Heart left ventricle (tissue), 16 donors: ENCODE measurements at regions not wholly inside any gene's neighbourhood (a gene's known extent, or its start where the extent isn't known, plus 50 kb on each side); places are given as distances from the start of the nearest gene placed in this dataset.

Experiments
- ATAC-seq, 4 donors: fragments of 200-7000 bp; cut with Tn5 transposase; one replicate each; pipeline ENCODE4 v1.9.1; 2020 to 2022; ENCODE audit warnings: moderate library complexity in 4 of 4, mild to moderate bottlenecking in 3 of 4, moderate number of reproducible peaks in 1 of 4
- DNase-seq, 5 donors: peaks; one replicate each; pipeline ENCODE4 v3.0.0-alpha.2; 2020
- H3K27ac ChIP-seq, 12 donors: fragments of 200-600 bp; sonication (generic) in 4 of 12; one replicate each; pipeline versions ENCODE4 v1.5.0 to v1.8.0; 2016 to 2022; ENCODE audit warnings: mild to moderate bottlenecking in 2 of 12
- H3K27me3 ChIP-seq, 9 donors: fragments of 200-600 bp; sonication (generic) in 2 of 9; one replicate each; pipeline versions ENCODE4 v1.5.1 to v1.8.0; 2016 to 2022; ENCODE audit warnings: mild to moderate bottlenecking in 3 of 9
- H3K36me3 ChIP-seq, 9 donors: fragments of 200-600 bp; sonication (generic) in 2 of 9; one replicate each; pipeline versions ENCODE4 v1.5.0 to v1.8.0; 2018 to 2022; ENCODE audit warnings: mild to moderate bottlenecking in 2 of 9
- H3K4me1 ChIP-seq, 12 donors: fragments of 200-600 bp; sonication (generic) in 4 of 12; one replicate each; pipeline versions ENCODE4 v1.5.0 to v1.8.0; 2016 to 2022; ENCODE audit warnings: mild to moderate bottlenecking in 3 of 12
- H3K4me3 ChIP-seq, 12 donors: fragments of 200-600 bp; sonication (generic) in 4 of 12; one replicate each; pipeline versions ENCODE4 v1.5.0 to v1.8.0; 2017 to 2022; ENCODE audit warnings: mild to moderate bottlenecking in 9 of 12, moderate library complexity in 4 of 12
- H3K9me3 ChIP-seq, 12 donors: fragments of 200-600 bp; sonication (generic) in 4 of 12; one replicate each; pipeline versions ENCODE4 v1.5.0 to v1.8.0; 2016 to 2022; ENCODE audit warnings: mild to moderate bottlenecking in 1 of 12
- POLR2A ChIP-seq, 2 donors: fragments of 450-650 bp; IDR thresholded peaks; one replicate each; pipeline ENCODE4 v1.6.1; 2017; ENCODE audit warnings: antibody characterized with exemption in 2 of 2, mild to moderate bottlenecking in 2 of 2, moderate library complexity in 2 of 2
- WGBS, 4 donors: extraction: QIAGEN DNeasy Blood & Tissue Kit in 2 of 4; methylation state at CpG; one replicate each; pipeline versions ENCODE4 v1.1.5 to v1.1.7; 2013 to 2018; 5-methylcytosine and 5-hydroxymethylcytosine counted together
- intact Hi-C, 10 donors: fragments of 100-400 bp; cut with DNase I; formaldehyde crosslinking; loops; one replicate each; pipeline versions ENCODE4 v1.11.1 to v1.14.2; 2022
- TF ChIP-seq, protein P1 (sequence below), 12 donors: fragments of 200-600 bp; sonication (generic) in 4 of 12; IDR thresholded peaks; one replicate each; pipeline versions ENCODE4 v1.5.0 to v1.8.0; 2018 to 2022; ENCODE audit warnings: antibody characterized with exemption in 12 of 12, mild to moderate bottlenecking in 5 of 12
- donor health status: ischemic (EF 13 %, LVEDD 7.1; RV severe dilation, severe dysfunction).
- donor health status: healthy with polysubstance abuse.
- donor health status: DM: no; HTN: yes; CAD: no.
- donor health status: DM: no; HTN: no; CAD: no.
- donor health status: ischemic (EF 25% LVEDD 6.9; RV normal size, moderate dysfunction).
- donor health status: ischemic (EF 25% LVEDD 5.7; RV mildly dilated, moderate dysfunction).
- donor health status: healthy.
- donor health status: DM: yes; HTN: yes; CAD: no.
- donor health status: ischemic (EF 35%, LVEDD 5.7; RV mildly dilated, moderate dysfunction).
- donor health status: nonischemic (EF 11% LVEDD 7.7; RV severe dilation, severe dysfunction).
- donor health status: DM: yes; HTN: yes; CAD: no.
- donor health status: PGD.
- donor health status: ischemic (EF 29% LVEDD 5.4; RV normal size, mild dysfunction).
- donor health status: nonischemic (EF 23%, LVEDD 6.1; RV moderate dilation, normal function).

DNA sequence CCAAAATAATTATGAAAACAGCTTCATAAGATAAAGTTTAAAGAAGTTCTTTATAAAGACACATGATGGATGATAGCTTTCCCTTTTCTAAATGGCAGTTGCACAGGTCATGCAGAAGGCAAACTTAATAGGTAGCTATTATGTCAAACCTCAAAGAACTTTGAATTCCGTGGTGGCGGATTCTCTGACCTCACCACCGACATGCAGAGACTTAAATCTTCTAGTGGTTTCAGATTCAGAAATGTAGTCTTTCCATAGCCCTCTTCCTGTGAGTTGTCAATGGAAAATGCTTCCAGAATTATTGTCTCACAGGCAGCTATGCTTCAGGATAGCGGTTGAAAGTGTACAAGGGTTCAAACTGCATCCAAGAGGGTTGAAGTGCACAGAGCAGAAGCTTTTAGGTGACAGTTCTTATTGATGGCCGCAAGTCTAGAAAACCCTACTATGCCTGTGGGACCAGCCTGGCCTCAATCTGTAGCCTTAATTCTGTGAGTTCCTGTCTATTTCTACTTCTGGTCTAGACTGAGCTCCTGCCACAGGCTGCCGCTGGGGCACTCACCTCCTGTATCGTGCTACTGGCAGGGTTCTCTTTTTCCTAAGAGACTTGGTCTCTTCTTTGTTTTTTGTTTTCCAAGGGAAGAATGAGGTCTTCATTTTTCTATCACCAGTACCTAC lies 117.0 kb upstream of the ERRFI1 start:
- no peak for ATAC-seq
- 83 to 86% (median 84%) methylated on average over 7 of the region's 7 CpGs for WGBS, 4 donors
- intact Hi-C loops: no loop called here
- Histone ChIP-seq H3K36me3 (no peaks in the 10 kb centered on the region), H3K4me3 (no peak overlapping the region), H3K4me1 (peaks cover 0 to 7% (median 0%) of the 10 kb centered on the region in 12 donors), H3K27me3 (no peaks in the 10 kb centered on the region), H3K9me3 (no peaks in the 10 kb centered on the region), H3K27ac (no peak overlapping the region)
- DNase-seq: no peak
- TF ChIP-seq, protein P1, sequence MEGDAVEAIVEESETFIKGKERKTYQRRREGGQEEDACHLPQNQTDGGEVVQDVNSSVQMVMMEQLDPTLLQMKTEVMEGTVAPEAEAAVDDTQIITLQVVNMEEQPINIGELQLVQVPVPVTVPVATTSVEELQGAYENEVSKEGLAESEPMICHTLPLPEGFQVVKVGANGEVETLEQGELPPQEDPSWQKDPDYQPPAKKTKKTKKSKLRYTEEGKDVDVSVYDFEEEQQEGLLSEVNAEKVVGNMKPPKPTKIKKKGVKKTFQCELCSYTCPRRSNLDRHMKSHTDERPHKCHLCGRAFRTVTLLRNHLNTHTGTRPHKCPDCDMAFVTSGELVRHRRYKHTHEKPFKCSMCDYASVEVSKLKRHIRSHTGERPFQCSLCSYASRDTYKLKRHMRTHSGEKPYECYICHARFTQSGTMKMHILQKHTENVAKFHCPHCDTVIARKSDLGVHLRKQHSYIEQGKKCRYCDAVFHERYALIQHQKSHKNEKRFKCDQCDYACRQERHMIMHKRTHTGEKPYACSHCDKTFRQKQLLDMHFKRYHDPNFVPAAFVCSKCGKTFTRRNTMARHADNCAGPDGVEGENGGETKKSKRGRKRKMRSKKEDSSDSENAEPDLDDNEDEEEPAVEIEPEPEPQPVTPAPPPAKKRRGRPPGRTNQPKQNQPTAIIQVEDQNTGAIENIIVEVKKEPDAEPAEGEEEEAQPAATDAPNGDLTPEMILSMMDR (IDR thresholded peaks at IDR 0.05): no peak

DNA sequence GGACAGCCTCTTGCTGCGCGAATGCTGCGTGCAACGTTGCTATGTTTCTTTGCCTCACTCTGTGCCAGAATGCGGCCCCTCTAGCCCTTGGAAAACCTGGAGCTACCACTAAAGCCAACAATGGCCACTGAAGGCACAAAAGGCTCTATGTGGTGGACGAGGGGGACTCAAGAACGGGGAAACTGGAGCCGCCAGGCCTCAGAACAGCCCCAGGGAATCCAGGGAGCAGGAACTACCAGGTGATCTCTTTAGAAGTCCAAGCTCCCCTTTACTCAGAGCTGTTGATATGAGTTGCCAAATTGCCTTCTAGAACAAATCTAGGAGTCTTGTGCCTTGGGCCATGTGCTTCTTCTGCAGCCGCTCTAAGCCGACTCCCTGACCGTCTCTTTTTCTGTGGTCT lies 113.8 kb upstream of the ERRFI1 start:
- H3K9me3 ChIP-seq: no peaks in the 10 kb centered on the region
- no peak overlapping the region for H3K27ac ChIP-seq
- ATAC-seq (no peak), DNase-seq (no peak)
- H3K4me1 ChIP-seq: peaks cover 0 to 9% (median 4%) of the 10 kb centered on the region in 12 donors
- WGBS, 4 donors: 94 to 97% (median 96%) methylated on average over 11 of the region's 11 CpGs
- H3K4me3 ChIP-seq: no peak overlapping the region
- intact Hi-C loops: loop anchor here in 1 of 10 donors (10.0 kb wide), 1 partner anchor 95 kb away; no protein-coding TSS in a partner anchor
- H3K27me3 ChIP-seq: no peaks in the 10 kb centered on the region
- no peak for TF ChIP-seq POLR2A (IDR thresholded peaks at IDR 0.05)
- TF ChIP-seq, protein P1 (IDR thresholded peaks at IDR 0.05): no peak
- H3K36me3 ChIP-seq: no peaks in the 10 kb centered on the region

DNA sequence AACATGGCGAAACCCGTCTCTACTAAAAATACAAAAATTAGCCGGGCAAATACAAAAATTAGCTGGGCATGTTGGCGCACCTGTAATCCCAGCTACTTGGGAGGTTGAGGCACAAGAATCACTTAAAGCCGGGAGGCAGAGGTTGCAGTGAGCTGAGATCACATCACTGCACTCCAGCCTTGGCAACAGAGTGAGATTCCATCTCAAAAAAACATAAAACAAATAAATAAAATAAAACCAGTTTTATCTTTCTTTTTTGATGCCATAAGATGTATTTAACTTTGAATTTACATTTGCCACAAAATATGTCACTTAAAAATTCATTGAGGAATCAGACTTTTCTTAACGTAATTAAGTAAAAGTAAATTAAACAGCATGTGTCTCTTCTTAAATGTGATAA lies 113.3 kb upstream of the ERRFI1 start:
- H3K27ac ChIP-seq: no peak overlapping the region
- H3K4me3 ChIP-seq: no peak overlapping the region
- ATAC-seq (no peak), DNase-seq (no peak)
- H3K27me3 ChIP-seq: no peaks in the 10 kb centered on the region
- WGBS, 4 donors: 93 to 96% (median 95%) methylated on average over 6 of the region's 6 CpGs
- H3K9me3 ChIP-seq: no peaks in the 10 kb centered on the region
- H3K4me1 ChIP-seq: peaks cover 0 to 14% (median 5%) of the 10 kb centered on the region in 12 donors
- intact Hi-C loops: loop anchor here in 1 of 10 donors (10.0 kb wide), 1 partner anchor 95 kb away; no protein-coding TSS in a partner anchor
- TF ChIP-seq, protein P1 (IDR thresholded peaks at IDR 0.05): no peak
- TF ChIP-seq POLR2A (IDR thresholded peaks at IDR 0.05): no peak
- no peaks in the 10 kb centered on the region for H3K36me3 ChIP-seq

DNA sequence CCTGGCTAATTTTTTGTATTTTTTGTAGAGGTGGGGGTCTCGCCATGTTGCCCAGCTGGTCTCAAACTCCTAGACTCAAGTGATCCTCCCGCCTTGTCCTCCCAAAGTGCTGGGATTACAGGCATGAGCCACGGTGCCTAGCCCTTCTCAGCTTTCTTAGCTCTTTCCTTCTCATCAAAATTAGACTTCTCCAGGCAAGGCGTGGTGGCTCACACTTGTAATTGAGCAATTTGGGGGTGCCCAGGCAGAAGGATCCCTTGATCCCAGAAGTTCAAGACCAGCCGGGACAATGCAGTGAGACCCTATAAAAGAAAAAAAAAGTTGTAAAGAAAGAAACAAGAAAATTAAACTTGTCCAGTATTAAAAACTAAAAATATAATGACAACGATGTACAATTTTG lies 112.6 kb upstream of the ERRFI1 start:
- H3K36me3 ChIP-seq: no peaks in the 10 kb centered on the region
- no peak overlapping the region for H3K4me3 ChIP-seq
- intact Hi-C loops: loop anchor here in 1 of 10 donors (10.0 kb wide), 1 partner anchor 94 kb away; no protein-coding TSS in a partner anchor
- 93 to 95% (median 94%) methylated on average over 6 of the region's 6 CpGs for WGBS, 4 donors
- no peak for DNase-seq
- H3K9me3 ChIP-seq: no peaks in the 10 kb centered on the region
- H3K27me3 ChIP-seq: no peaks in the 10 kb centered on the region
- TF ChIP-seq, protein P1 (IDR thresholded peaks at IDR 0.05): no peak
- no peak for TF ChIP-seq POLR2A (IDR thresholded peaks at IDR 0.05)
- H3K27ac ChIP-seq: peak overlapping the region in 5 of 12 donors; percentile 50 to 79 (median 65)
- peaks cover 0 to 22% (median 5%) of the 10 kb centered on the region in 12 donors for H3K4me1 ChIP-seq
- no peak for ATAC-seq
